ENCODE measurements at regions not wholly inside any gene's neighbourhood (a gene's known extent, or its start where the extent isn't known, plus 50 kb on each side); places are given as distances from the start of the nearest gene placed in this dataset.
A peak's percentile ranks its signal among the peaks of the same experiment; 100 is the strongest.
"Not testable (repeated sequence)": the region's sequence is repeated elsewhere in the genome, so short reads cannot be mapped to it uniquely, and the experiment has no call there.

GRCh38 chrX:74063426-74064155, 211.1 kb upstream of the XIST start:
- DNase-seq: no peak

GRCh38 chrX:74061879-74062278, 209.4 kb upstream of the XIST start:
- no peak for DNase-seq

- DNase-seq: no peak
Measured at GRCh38 chrX:74049126-74049525, 196.6 kb upstream of the XIST start.

GRCh38 chrX:74034066-74034465, 181.6 kb upstream of the XIST start:
- not testable (repeated sequence) for DNase-seq

GRCh38 chrX:74031527-74031926, 179.0 kb upstream of the XIST start:
- not testable (repeated sequence) for DNase-seq

- DNase-seq: not testable (repeated sequence)
Measured at GRCh38 chrX:74030766-74031165, 178.3 kb upstream of the XIST start.

- DNase-seq: not testable (repeated sequence)
Measured at GRCh38 chrX:74025145-74025544, 172.6 kb upstream of the XIST start.

GRCh38 chrX:74023203-74023602, 170.7 kb upstream of the XIST start:
- no peak for DNase-seq

GRCh38 chrX:74018253-74018652, 165.7 kb upstream of the XIST start:
- no peak for DNase-seq

- DNase-seq: peak; percentile 15 to 55
Measured at GRCh38 chrX:74015379-74016019, 163.0 kb upstream of the XIST start.

GRCh38 chrX:74009041-74009440, 156.5 kb upstream of the XIST start:
- no peak for DNase-seq

- no peak for DNase-seq
Measured at GRCh38 chrX:73992019-73992418, 139.5 kb upstream of the XIST start.

- no peak for DNase-seq
Measured at GRCh38 chrX:73987166-73987565, 134.7 kb upstream of the XIST start.

GRCh38 chrX:73979551-73980131, 127.1 kb upstream of the XIST start:
- no peak for DNase-seq

- DNase-seq: no peak
Measured at GRCh38 chrX:73977542-73978169, 125.1 kb upstream of the XIST start.

GRCh38 chrX:73967461-73967860, 114.9 kb upstream of the XIST start:
- not testable (repeated sequence) for DNase-seq

- no peak for DNase-seq
Measured at GRCh38 chrX:73965833-73966232, 113.3 kb upstream of the XIST start.

GRCh38 chrX:73964579-73964978, 112.1 kb upstream of the XIST start:
- DNase-seq: no peak

GRCh38 chrX:73963682-73964081, 111.2 kb upstream of the XIST start:
- DNase-seq: no peak

- no peak for DNase-seq
Measured at GRCh38 chrX:73962948-73963347, 110.4 kb upstream of the XIST start.

- not testable (repeated sequence) for DNase-seq
Measured at GRCh38 chrX:73961867-73962266, 109.4 kb upstream of the XIST start.

GRCh38 chrX:73944563-73944908, 92.0 kb upstream of the XIST start:
- DNase-seq: no peak

GRCh38 chrX:73943693-73944562, 91.4 kb upstream of the XIST start:
- DNase-seq: peak; percentile 51 to 56
